ENCODE measurements at regions not wholly inside any gene's neighbourhood (a gene's known extent, or its start where the extent isn't known, plus 50 kb on each side); places are given as distances from the start of the nearest gene placed in this dataset.

DNA sequence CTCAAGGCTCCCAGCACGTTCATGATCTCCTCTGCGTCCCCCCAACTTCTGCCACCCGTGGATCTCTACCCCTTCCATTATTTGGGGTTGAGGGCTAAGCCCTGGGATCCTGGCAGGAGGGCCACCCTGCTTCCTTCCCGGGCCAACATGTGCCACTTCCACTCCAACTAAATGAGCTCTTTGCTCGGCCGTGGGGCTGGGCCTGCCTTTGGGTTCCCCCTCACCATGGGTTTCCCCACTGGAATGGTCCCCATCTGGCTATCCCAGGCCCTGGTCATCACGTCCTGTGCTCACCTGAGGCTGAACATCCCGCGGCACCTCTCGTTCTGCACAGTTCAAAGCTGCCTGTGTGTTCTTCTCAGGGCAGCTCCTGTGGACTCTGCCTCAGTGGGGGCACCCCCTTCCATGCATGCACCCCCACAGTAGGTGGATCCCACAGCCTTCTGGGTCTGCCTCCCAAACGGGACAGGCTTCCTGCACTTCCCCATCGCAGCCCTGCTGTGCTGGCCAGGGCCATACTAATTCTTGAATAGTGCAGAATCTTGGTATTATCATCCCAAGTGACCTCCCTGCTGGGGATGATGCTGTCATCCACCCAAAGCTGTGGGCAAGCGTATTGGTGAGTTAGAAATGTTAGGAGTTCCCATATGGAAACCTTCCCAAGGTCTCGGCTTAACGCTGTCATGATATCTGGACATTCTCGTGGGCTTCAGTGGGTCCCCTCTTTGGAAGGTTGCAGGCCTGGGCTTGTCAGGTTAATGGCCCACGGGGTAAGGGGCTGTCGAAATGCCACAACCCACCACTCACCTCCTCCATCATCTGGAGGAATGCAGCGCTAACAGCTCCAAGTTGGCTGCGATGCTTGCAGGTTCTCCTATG, 150.5 kb upstream of the TWIST2 start:
- DNase-seq (ENCODE audit: low spot score), result peak; percentile 67

DNA sequence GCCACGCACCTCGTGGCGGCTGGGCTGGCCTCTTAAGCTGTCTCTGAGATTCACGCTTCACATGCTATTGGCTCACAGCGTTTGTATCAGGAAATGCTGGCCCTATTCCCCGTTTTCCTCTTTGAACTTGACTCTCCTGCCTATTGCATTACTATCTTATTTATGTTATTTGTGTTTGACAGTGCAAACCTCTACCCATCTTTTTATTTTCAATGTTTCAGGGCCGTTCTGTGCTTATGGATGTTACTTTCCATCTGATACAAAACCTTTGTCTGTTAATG, 149.9 kb upstream of the TWIST2 start:
- TF ChIP-seq, protein P1, sequence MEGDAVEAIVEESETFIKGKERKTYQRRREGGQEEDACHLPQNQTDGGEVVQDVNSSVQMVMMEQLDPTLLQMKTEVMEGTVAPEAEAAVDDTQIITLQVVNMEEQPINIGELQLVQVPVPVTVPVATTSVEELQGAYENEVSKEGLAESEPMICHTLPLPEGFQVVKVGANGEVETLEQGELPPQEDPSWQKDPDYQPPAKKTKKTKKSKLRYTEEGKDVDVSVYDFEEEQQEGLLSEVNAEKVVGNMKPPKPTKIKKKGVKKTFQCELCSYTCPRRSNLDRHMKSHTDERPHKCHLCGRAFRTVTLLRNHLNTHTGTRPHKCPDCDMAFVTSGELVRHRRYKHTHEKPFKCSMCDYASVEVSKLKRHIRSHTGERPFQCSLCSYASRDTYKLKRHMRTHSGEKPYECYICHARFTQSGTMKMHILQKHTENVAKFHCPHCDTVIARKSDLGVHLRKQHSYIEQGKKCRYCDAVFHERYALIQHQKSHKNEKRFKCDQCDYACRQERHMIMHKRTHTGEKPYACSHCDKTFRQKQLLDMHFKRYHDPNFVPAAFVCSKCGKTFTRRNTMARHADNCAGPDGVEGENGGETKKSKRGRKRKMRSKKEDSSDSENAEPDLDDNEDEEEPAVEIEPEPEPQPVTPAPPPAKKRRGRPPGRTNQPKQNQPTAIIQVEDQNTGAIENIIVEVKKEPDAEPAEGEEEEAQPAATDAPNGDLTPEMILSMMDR (IDR thresholded peaks at IDR 0.05), result no peak
- Histone ChIP-seq H3K27ac (no peak overlapping the region), H3K4me3 (no peak overlapping the region)
- DNase-seq (ENCODE audit: low spot score), result no peak

More for the DNA sequence above, 150.5 kb upstream of the TWIST2 start:
- no peak overlapping the region for H3K27ac ChIP-seq
- no peak overlapping the region for H3K4me3 ChIP-seq
- TF ChIP-seq, protein P1 (IDR thresholded peaks at IDR 0.05), result no peak

DNA sequence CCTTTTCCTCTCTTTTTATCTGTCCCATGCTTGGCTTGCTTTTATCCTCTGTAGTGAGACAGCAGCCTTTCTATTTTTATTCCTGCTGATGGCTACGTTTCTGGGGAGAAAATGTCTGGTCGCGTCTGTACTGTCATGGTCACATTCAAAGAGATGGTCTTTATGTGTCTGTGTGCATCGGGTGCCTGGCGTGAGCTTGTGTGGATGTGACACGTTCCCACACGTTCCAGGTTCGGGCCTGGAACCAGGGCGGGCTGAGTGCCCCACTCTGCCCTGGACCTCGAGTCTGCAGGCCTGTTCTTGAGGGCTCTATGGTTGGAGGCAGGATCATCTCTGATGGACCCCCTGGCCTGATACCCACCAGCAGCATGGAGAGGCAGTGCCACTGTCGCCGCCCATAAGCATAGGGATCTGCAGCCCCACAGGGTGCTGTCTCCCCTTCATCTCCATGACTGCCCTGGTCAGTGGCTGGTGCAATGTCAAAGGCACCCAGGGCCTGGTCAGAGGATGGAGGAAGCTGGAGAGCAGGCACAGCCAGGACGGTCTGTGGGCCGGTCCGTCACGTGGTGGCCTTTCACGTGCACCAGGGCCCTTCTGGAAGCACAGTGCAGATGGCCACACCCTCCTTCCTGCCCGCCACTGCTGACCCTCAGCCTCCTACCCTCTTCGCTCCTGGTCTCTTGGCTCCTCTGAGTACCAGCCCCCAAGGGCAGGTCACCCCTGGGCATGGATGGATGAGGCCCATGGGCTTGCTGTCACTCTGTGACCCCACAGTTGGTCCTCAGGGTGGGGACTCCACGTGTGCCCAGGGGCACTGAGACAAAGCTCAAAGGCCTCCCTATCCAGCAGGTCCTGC, 149.2 kb upstream of the TWIST2 start:
- TF ChIP-seq, protein P1 (IDR thresholded peaks at IDR 0.05), result no peak
- H3K27ac ChIP-seq, result no peak overlapping the region
- no peak overlapping the region for H3K4me3 ChIP-seq
- peak; percentile 66 for DNase-seq (ENCODE audit: low spot score)

DNA sequence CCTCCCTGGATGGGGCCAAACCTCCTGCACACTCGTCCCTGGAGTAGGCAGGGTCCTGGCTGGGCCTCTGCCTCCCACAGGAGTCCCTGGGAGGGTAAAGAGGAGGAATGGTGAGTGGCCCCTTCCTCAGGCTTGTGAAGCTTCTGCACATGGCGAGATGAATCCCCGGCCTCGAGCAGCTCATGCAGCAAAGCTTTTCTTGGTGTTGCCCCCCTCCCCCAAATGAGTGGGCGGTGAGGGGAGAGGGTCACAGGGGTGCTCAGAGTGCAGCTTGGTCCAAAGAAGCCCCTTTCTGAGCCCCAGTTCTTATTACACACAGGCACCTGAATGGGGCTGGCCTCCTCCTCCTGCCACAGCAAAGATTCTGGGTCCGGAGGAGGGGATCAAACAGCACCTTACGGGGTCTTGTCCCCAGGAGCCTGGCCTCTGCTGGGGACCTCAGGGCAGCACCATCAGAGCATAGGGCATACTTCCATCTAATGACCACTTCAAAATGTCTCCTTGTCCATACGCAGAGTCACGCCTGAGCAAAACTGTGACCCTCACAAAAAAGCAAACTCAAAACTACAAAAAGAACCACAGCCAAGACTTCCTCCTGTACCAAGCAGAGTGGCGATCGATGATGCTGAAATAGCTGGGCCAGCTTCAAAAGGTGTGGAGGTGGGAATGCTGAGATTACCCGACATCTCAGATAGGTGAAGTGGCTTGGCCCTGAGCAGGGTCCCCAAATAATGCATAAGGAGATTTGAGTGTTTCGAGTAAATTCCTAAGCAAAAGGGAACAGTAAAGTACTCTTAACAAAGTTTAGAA, 148.4 kb upstream of the TWIST2 start:
- no peak for DNase-seq (ENCODE audit: low spot score)
- Histone ChIP-seq H3K27ac (no peak overlapping the region), H3K4me3 (no peak overlapping the region)
- TF ChIP-seq, protein P1 (IDR thresholded peaks at IDR 0.05), result no peak

DNA sequence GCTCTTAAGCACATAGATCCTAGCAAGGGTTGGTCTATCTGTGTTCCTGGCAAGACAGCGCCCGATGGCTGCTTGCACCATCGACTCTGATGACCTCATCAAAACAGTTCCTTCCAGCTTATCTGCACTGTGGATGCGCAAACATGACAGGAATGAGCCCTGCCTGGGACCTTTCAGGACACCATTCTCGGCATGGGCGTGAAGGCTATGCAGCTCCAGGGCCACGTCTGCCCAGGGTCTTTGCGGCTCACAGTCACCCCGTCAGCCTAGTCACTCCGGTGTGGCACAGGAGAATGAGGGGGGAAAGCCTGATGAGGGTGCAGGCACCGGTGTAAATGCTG, 147.8 kb upstream of the TWIST2 start:
- TF ChIP-seq, protein P1 (IDR thresholded peaks at IDR 0.05), result no peak
- Histone ChIP-seq H3K4me3 (no peak overlapping the region), H3K27ac (peak overlapping the region in 1 of 2 donors; percentile 47)
- DNase-seq (ENCODE audit: low spot score), result peak; percentile 77

DNA sequence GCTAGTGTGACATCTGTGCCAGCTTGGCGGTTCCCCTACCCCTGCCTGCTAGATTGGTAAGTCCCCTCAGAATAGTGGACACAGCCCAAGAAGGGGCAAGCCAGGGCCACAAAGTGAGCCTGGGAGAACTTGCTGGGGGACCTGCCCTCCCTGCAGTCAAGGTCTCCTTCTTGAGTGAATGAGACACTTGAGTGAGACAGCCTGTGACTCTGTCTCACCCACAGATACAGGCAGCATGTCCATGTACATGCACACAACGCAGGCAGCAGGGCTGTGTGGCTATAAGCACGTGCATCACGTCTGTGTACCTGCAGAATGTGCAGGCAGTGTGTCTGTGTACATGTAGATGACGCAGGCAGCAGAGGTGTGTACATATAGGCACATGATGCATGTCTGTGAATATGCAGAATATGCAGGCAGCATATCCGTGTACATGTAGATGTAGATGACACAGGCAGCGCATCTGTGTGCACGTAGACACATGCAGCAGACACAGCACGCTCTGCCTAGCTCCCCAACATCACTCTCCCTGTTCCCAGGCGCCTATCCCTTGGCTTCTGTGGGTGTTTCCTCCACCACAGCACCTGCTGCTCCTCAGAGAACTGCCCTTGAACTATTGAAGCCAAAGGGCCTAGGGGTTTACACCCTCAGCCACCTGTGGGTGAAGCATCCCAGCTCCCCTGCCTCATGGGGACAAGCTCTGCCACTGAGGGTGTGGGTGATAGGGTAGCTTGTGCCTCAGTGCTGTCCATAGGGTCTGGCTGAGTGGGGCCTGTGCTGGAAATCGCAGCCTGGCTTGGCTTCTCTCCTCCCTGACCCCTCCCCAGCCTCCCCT, 147.2 kb upstream of the TWIST2 start:
- Histone ChIP-seq H3K27ac (peak overlapping the region in 1 of 2 donors; percentile 47), H3K4me3 (no peak overlapping the region)
- DNase-seq (ENCODE audit: low spot score), result peak; percentile 66
- TF ChIP-seq, protein P1 (IDR thresholded peaks at IDR 0.05), result no peak

All from coronary artery (tissue), 2 donors.